Mammary epithelial cell (primary cell): ENCODE measurements at regions not wholly inside any gene's neighbourhood (a gene's known extent, or its start where the extent isn't known, plus 50 kb on each side); places are given as distances from the start of the nearest gene placed in this dataset.

Experiments used
- EZH2 ChIP-seq: IDR thresholded peaks from 2 replicates; pipeline ENCODE4 v1.6.1; 2012; ENCODE audit warnings: low read length, inconsistent platforms, borderline replicate concordance
- TF ChIP-seq, protein P1 (sequence below), 2 donors: IDR thresholded peaks in 1 of 2; conservative IDR thresholded peaks in 1 of 2; 2 replicates each; pipeline ENCODE4 v1.5.1; 2011 to 2012; ENCODE audit warnings: inconsistent platforms in 2 of 2, low read length in 2 of 2, mild to moderate bottlenecking in 2 of 2, control low read depth in 1 of 2, low read depth in 1 of 2; ENCODE audit not compliant: insufficient read depth in 1 of 2; ENCODE audit errors: extremely low read depth in 1 of 2

DNA sequence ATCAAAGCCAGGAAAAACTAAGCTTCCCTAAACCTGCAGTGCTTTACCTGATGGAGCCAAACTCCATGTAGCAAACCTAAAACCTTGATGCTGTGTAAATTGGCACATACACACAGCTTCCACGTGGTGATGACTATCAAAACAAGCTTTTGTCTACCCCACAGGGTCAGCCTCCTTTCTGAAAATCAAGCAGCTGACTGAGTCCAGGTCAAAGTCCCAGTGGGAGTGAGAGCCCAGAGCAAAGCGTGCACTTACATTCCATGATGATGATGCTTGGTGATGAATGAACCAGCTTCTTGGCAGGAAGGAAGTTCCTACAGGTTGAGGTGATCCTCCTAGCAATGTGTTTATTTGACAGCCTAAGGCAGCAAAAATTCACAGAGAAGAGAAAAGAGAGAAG lies 630.0 kb upstream of the TBX3 start:
- TF ChIP-seq, protein P1, sequence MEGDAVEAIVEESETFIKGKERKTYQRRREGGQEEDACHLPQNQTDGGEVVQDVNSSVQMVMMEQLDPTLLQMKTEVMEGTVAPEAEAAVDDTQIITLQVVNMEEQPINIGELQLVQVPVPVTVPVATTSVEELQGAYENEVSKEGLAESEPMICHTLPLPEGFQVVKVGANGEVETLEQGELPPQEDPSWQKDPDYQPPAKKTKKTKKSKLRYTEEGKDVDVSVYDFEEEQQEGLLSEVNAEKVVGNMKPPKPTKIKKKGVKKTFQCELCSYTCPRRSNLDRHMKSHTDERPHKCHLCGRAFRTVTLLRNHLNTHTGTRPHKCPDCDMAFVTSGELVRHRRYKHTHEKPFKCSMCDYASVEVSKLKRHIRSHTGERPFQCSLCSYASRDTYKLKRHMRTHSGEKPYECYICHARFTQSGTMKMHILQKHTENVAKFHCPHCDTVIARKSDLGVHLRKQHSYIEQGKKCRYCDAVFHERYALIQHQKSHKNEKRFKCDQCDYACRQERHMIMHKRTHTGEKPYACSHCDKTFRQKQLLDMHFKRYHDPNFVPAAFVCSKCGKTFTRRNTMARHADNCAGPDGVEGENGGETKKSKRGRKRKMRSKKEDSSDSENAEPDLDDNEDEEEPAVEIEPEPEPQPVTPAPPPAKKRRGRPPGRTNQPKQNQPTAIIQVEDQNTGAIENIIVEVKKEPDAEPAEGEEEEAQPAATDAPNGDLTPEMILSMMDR (conservative IDR thresholded peaks at IDR 0.05 in 1 of 2, IDR thresholded peaks at IDR 0.05 in 1 of 2; ENCODE audit: extremely low read depth in 1 of 2, insufficient read depth in 1 of 2, low read depth in 1 of 2, low read length in 2 of 2): no peak
- TF ChIP-seq EZH2: no peak
